ENCODE measurements at regions not wholly inside any gene's neighbourhood (a gene's known extent, or its start where the extent isn't known, plus 50 kb on each side); places are given as distances from the start of the nearest gene placed in this dataset.

- DNase-seq (ENCODE audit: low read depth in 1 of 2, low spot score in 2 of 2) = no peak
- H3K27me3 ChIP-seq (replicated peaks) = no peaks in the 10 kb centered on the region
- H3K4me1 ChIP-seq (replicated peaks) = no peaks in the 10 kb centered on the region
- H3K27ac ChIP-seq = no peak overlapping the region
- H3K9me3 ChIP-seq (replicated peaks) = no peaks in the 10 kb centered on the region
- no peak overlapping the region for H3K4me3 ChIP-seq
- H3K36me3 ChIP-seq = no peaks in the 10 kb centered on the region
Measured at GRCh38 chr2:153043385-153043784, 325.0 kb downstream of the ARL6IP6 start.

GRCh38 chr2:153028626-153029025 lies 310.2 kb downstream of the ARL6IP6 start:
- DNase-seq (ENCODE audit: low read depth in 1 of 2, low spot score in 2 of 2) = no peak
- Histone ChIP-seq H3K9me3 (replicated peaks) (no peaks in the 10 kb centered on the region), H3K4me1 (replicated peaks) (no peaks in the 10 kb centered on the region), H3K27ac (no peak overlapping the region), H3K36me3 (no peaks in the 10 kb centered on the region), H3K4me3 (no peak overlapping the region), H3K27me3 (replicated peaks) (no peaks in the 10 kb centered on the region)

- Histone ChIP-seq H3K27me3 (replicated peaks) (no peaks in the 10 kb centered on the region), H3K4me3 (no peak overlapping the region), H3K9me3 (replicated peaks) (no peaks in the 10 kb centered on the region), H3K4me1 (replicated peaks) (no peaks in the 10 kb centered on the region), H3K36me3 (no peaks in the 10 kb centered on the region), H3K27ac (no peak overlapping the region)
- DNase-seq (ENCODE audit: low read depth in 1 of 2, low spot score in 2 of 2) = no peak
Measured at GRCh38 chr2:153027533-153027932, 309.1 kb downstream of the ARL6IP6 start.

GRCh38 chr2:153020201-153020600 lies 301.8 kb downstream of the ARL6IP6 start:
- no peak for DNase-seq (ENCODE audit: low read depth in 1 of 2, low spot score in 2 of 2)
- Histone ChIP-seq H3K9me3 (replicated peaks) (no peaks in the 10 kb centered on the region), H3K4me3 (no peak overlapping the region), H3K27me3 (replicated peaks) (no peaks in the 10 kb centered on the region), H3K36me3 (no peaks in the 10 kb centered on the region), H3K27ac (no peak overlapping the region), H3K4me1 (replicated peaks) (no peaks in the 10 kb centered on the region)

- Histone ChIP-seq H3K4me1 (replicated peaks) (no peaks in the 10 kb centered on the region), H3K4me3 (no peak overlapping the region), H3K36me3 (no peaks in the 10 kb centered on the region), H3K9me3 (replicated peaks) (no peaks in the 10 kb centered on the region), H3K27me3 (replicated peaks) (no peaks in the 10 kb centered on the region), H3K27ac (no peak overlapping the region)
- DNase-seq (ENCODE audit: low read depth in 1 of 2, low spot score in 2 of 2) = no peak
Measured at GRCh38 chr2:153005071-153005730, 286.8 kb downstream of the ARL6IP6 start.

GRCh38 chr2:153004627-153005026 lies 286.2 kb downstream of the ARL6IP6 start:
- Histone ChIP-seq H3K9me3 (replicated peaks) (no peaks in the 10 kb centered on the region), H3K36me3 (no peaks in the 10 kb centered on the region), H3K27me3 (replicated peaks) (no peaks in the 10 kb centered on the region), H3K4me1 (replicated peaks) (no peaks in the 10 kb centered on the region), H3K27ac (no peak overlapping the region), H3K4me3 (no peak overlapping the region)
- no peak for DNase-seq (ENCODE audit: low read depth in 1 of 2, low spot score in 2 of 2)

GRCh38 chr2:152974146-152974545 lies 255.7 kb downstream of the ARL6IP6 start:
- no peaks in the 10 kb centered on the region for H3K27me3 ChIP-seq (replicated peaks)
- H3K4me1 ChIP-seq (replicated peaks) = no peaks in the 10 kb centered on the region
- H3K27ac ChIP-seq = no peak overlapping the region
- no peak overlapping the region for H3K4me3 ChIP-seq
- no peaks in the 10 kb centered on the region for H3K36me3 ChIP-seq
- DNase-seq (ENCODE audit: low read depth in 1 of 2, low spot score in 2 of 2) = no peak
- peaks cover 3% of the 10 kb centered on the region; the same call in 1 of the 2 replicates for H3K9me3 ChIP-seq (replicated peaks)

- no peaks in the 10 kb centered on the region for H3K4me1 ChIP-seq (replicated peaks)
- no peak for DNase-seq (ENCODE audit: low read depth in 1 of 2, low spot score in 2 of 2)
- no peaks in the 10 kb centered on the region for H3K36me3 ChIP-seq
- H3K27ac ChIP-seq = no peak overlapping the region
- no peaks in the 10 kb centered on the region for H3K27me3 ChIP-seq (replicated peaks)
- no peak overlapping the region for H3K4me3 ChIP-seq
- H3K9me3 ChIP-seq (replicated peaks) = peaks cover 3% of the 10 kb centered on the region; the same call in 1 of the 2 replicates
Measured at GRCh38 chr2:152971685-152972084, 253.3 kb downstream of the ARL6IP6 start.

- H3K4me1 ChIP-seq (replicated peaks) = no peaks in the 10 kb centered on the region
- no peak overlapping the region for H3K27ac ChIP-seq
- no peaks in the 10 kb centered on the region for H3K27me3 ChIP-seq (replicated peaks)
- no peak overlapping the region for H3K4me3 ChIP-seq
- H3K9me3 ChIP-seq (replicated peaks) = no peaks in the 10 kb centered on the region
- H3K36me3 ChIP-seq = no peaks in the 10 kb centered on the region
- DNase-seq (ENCODE audit: low read depth in 1 of 2, low spot score in 2 of 2) = no peak
Measured at GRCh38 chr2:152962446-152962845, 244.0 kb downstream of the ARL6IP6 start.

GRCh38 chr2:152961351-152961750 lies 242.9 kb downstream of the ARL6IP6 start:
- Histone ChIP-seq H3K36me3 (no peaks in the 10 kb centered on the region), H3K27me3 (replicated peaks) (no peaks in the 10 kb centered on the region), H3K9me3 (replicated peaks) (no peaks in the 10 kb centered on the region), H3K4me3 (no peak overlapping the region), H3K27ac (no peak overlapping the region), H3K4me1 (replicated peaks) (no peaks in the 10 kb centered on the region)
- DNase-seq (ENCODE audit: low read depth in 1 of 2, low spot score in 2 of 2) = no peak

- no peaks in the 10 kb centered on the region for H3K27me3 ChIP-seq (replicated peaks)
- H3K27ac ChIP-seq = no peak overlapping the region
- no peak overlapping the region for H3K4me3 ChIP-seq
- no peaks in the 10 kb centered on the region for H3K4me1 ChIP-seq (replicated peaks)
- no peaks in the 10 kb centered on the region for H3K36me3 ChIP-seq
- H3K9me3 ChIP-seq (replicated peaks) = no peaks in the 10 kb centered on the region
- no peak for DNase-seq (ENCODE audit: low read depth in 1 of 2, low spot score in 2 of 2)
Measured at GRCh38 chr2:152950126-152950525, 231.7 kb downstream of the ARL6IP6 start.

GRCh38 chr2:152944099-152944498 lies 225.7 kb downstream of the ARL6IP6 start:
- no peaks in the 10 kb centered on the region for H3K9me3 ChIP-seq (replicated peaks)
- H3K27me3 ChIP-seq (replicated peaks) = no peaks in the 10 kb centered on the region
- H3K36me3 ChIP-seq = no peaks in the 10 kb centered on the region
- H3K4me1 ChIP-seq (replicated peaks) = no peaks in the 10 kb centered on the region
- DNase-seq (ENCODE audit: low read depth in 1 of 2, low spot score in 2 of 2) = no peak
- no peak overlapping the region for H3K27ac ChIP-seq
- H3K4me3 ChIP-seq = no peak overlapping the region

- Histone ChIP-seq H3K27me3 (replicated peaks) (no peaks in the 10 kb centered on the region), H3K9me3 (replicated peaks) (no peaks in the 10 kb centered on the region), H3K27ac (no peak overlapping the region), H3K36me3 (no peaks in the 10 kb centered on the region), H3K4me1 (replicated peaks) (no peaks in the 10 kb centered on the region), H3K4me3 (no peak overlapping the region)
- DNase-seq (ENCODE audit: low read depth in 1 of 2, low spot score in 2 of 2) = no peak
Measured at GRCh38 chr2:152942940-152943440, 224.6 kb downstream of the ARL6IP6 start.

GRCh38 chr2:152930501-152930900 lies 212.1 kb downstream of the ARL6IP6 start:
- Histone ChIP-seq H3K4me1 (replicated peaks) (no peaks in the 10 kb centered on the region), H3K27me3 (replicated peaks) (no peaks in the 10 kb centered on the region), H3K9me3 (replicated peaks) (0 out of 2 replicates have a peak, but pooled peaks cover 2% of the 10 kb centered on the region), H3K36me3 (no peaks in the 10 kb centered on the region), H3K27ac (no peak overlapping the region), H3K4me3 (no peak overlapping the region)
- DNase-seq (ENCODE audit: low read depth in 1 of 2, low spot score in 2 of 2) = no peak

- H3K9me3 ChIP-seq (replicated peaks) = 0 out of 2 replicates have a peak, but pooled peaks cover 2% of the 10 kb centered on the region
- DNase-seq (ENCODE audit: low read depth in 1 of 2, low spot score in 2 of 2) = no peak
Measured at GRCh38 chr2:152929628-152930027, 211.2 kb downstream of the ARL6IP6 start.

More at GRCh38 chr2:152929628-152930027, 211.2 kb downstream of the ARL6IP6 start:
- no peak overlapping the region for H3K27ac ChIP-seq
- no peaks in the 10 kb centered on the region for H3K4me1 ChIP-seq (replicated peaks)
- H3K27me3 ChIP-seq (replicated peaks) = no peaks in the 10 kb centered on the region
- H3K36me3 ChIP-seq = no peaks in the 10 kb centered on the region
- no peak overlapping the region for H3K4me3 ChIP-seq
